ENCODE measurements at regions not wholly inside any gene's neighbourhood (a gene's known extent, or its start where the extent isn't known, plus 50 kb on each side); places are given as distances from the start of the nearest gene placed in this dataset.
A peak's percentile ranks its signal among the peaks of the same experiment; 100 is the strongest.

- H3K4me3 ChIP-seq (ENCODE audit: control insufficient read depth in 1 of 7, extremely low read depth in 1 of 7, insufficient read depth in 4 of 7, low read depth in 2 of 7, low read length in 6 of 7), result no peak overlapping the region
- ChIA-PET POLR2A (no interaction called here), CTCF (no interaction called here)
- H3K4me1 ChIP-seq (ENCODE audit: control extremely low read depth in 1 of 4, control insufficient read depth in 4 of 4, insufficient read depth in 4 of 4, low read length in 3 of 4), result peaks cover 0 to 7% (median 4%) of the 10 kb centered on the region in 4 experiments
- no peaks in the 10 kb centered on the region for H3K36me3 ChIP-seq (ENCODE audit: control insufficient read depth in 4 of 4, insufficient read depth in 4 of 4, low read length in 3 of 4)
- H3K27ac ChIP-seq (ENCODE audit: insufficient read depth in 1 of 2, low read depth in 1 of 2, low read length in 2 of 2, poor library complexity in 1 of 2, severe bottlenecking in 2 of 2), result no peak overlapping the region
- no peak for DNase-seq
- no peaks in the 10 kb centered on the region for H3K27me3 ChIP-seq (replicated peaks in 2 of 5; ENCODE audit: control insufficient read depth in 4 of 5, insufficient read depth in 5 of 5, low read length in 4 of 5)
- H3K9me3 ChIP-seq (ENCODE audit: control extremely low read depth in 1 of 5, control insufficient read depth in 4 of 5, insufficient read depth in 2 of 5, low read depth in 1 of 5, low read length in 4 of 5), result no peaks in the 10 kb centered on the region
Measured at GRCh38 chr2:36140391-36140790, 215.2 kb upstream of the CRIM1 start.

GRCh38 chr2:36137612-36138011 lies 218.0 kb upstream of the CRIM1 start:
- ChIA-PET CTCF (no interaction called here), POLR2A (no interaction called here)
- no peaks in the 10 kb centered on the region for H3K36me3 ChIP-seq (ENCODE audit: control insufficient read depth in 4 of 4, insufficient read depth in 4 of 4, low read length in 3 of 4)
- peaks cover 0 to 7% (median 4%) of the 10 kb centered on the region in 4 experiments for H3K4me1 ChIP-seq (ENCODE audit: control extremely low read depth in 1 of 4, control insufficient read depth in 4 of 4, insufficient read depth in 4 of 4, low read length in 3 of 4)
- no peaks in the 10 kb centered on the region for H3K9me3 ChIP-seq (ENCODE audit: control extremely low read depth in 1 of 5, control insufficient read depth in 4 of 5, insufficient read depth in 2 of 5, low read depth in 1 of 5, low read length in 4 of 5)
- no peak overlapping the region for H3K4me3 ChIP-seq (ENCODE audit: control insufficient read depth in 1 of 7, extremely low read depth in 1 of 7, insufficient read depth in 4 of 7, low read depth in 2 of 7, low read length in 6 of 7)
- WGBS (ENCODE audit: insufficient coverage), result 100% methylated on average over 2 of the region's 3 CpGs
- DNase-seq, result peak in 2 of 3 donors; percentile 3 to 13
- no peak overlapping the region for H3K27ac ChIP-seq (ENCODE audit: insufficient read depth in 1 of 2, low read depth in 1 of 2, low read length in 2 of 2, poor library complexity in 1 of 2, severe bottlenecking in 2 of 2)
- H3K27me3 ChIP-seq (replicated peaks in 2 of 5; ENCODE audit: control insufficient read depth in 4 of 5, insufficient read depth in 5 of 5, low read length in 4 of 5), result no peaks in the 10 kb centered on the region

DNA sequence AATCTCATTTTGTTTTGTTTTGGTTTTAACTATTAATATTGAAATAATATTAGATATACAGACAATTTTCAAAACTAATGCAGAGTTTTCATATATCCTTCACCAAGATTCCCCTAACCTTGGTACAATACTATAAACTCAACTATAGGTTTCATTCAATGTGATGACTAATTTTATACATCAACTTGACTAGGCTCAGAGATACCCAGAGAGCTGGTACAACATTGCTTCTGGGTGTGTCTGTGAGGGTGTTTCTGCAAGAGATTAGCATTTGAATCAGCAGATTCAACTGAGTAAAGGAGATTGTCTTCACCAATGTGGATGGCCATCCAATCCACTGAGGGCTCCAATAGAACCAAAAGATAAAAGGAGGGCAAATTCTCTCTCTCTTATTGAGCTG lies 221.3 kb upstream of the CRIM1 start:
- no peak overlapping the region for H3K4me3 ChIP-seq (ENCODE audit: control insufficient read depth in 1 of 7, extremely low read depth in 1 of 7, insufficient read depth in 4 of 7, low read depth in 2 of 7, low read length in 6 of 7)
- H3K27me3 ChIP-seq (replicated peaks in 2 of 5; ENCODE audit: control insufficient read depth in 4 of 5, insufficient read depth in 5 of 5, low read length in 4 of 5), result no peaks in the 10 kb centered on the region
- no peaks in the 10 kb centered on the region for H3K36me3 ChIP-seq (ENCODE audit: control insufficient read depth in 4 of 4, insufficient read depth in 4 of 4, low read length in 3 of 4)
- CTCF ChIA-PET, result no interaction called here
- POLR2A ChIA-PET, result no interaction called here
- H3K9me3 ChIP-seq (ENCODE audit: control extremely low read depth in 1 of 5, control insufficient read depth in 4 of 5, insufficient read depth in 2 of 5, low read depth in 1 of 5, low read length in 4 of 5), result no peaks in the 10 kb centered on the region
- H3K27ac ChIP-seq (ENCODE audit: insufficient read depth in 1 of 2, low read depth in 1 of 2, low read length in 2 of 2, poor library complexity in 1 of 2, severe bottlenecking in 2 of 2), result no peak overlapping the region
- H3K4me1 ChIP-seq (ENCODE audit: control extremely low read depth in 1 of 4, control insufficient read depth in 4 of 4, insufficient read depth in 4 of 4, low read length in 3 of 4), result peaks cover 0 to 7% (median 4%) of the 10 kb centered on the region in 4 experiments
- no peak for DNase-seq

DNA sequence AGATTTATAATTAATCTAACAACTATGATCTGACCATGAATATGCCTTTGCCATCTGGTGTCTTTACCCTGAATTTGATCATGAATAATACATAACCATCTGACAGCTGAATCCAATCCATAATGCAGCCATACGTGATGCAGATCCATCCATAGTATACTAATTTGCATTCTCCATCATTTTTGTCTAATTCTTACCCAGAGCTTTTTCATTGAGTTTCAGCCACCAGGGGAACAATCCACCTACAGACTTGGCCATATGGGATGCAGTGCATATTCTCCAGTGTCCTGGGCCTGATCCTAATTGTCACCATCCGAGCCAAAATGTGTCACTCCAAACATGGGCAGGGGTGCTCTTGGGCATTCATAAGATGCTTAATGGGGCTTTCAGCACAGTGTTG lies 227.2 kb upstream of the CRIM1 start:
- 89% methylated on average over 1 of the region's 2 CpGs for WGBS (ENCODE audit: insufficient coverage)
- POLR2A ChIA-PET, result no interaction called here
- H3K36me3 ChIP-seq (ENCODE audit: control insufficient read depth in 4 of 4, insufficient read depth in 4 of 4, low read length in 3 of 4), result no peaks in the 10 kb centered on the region
- H3K27ac ChIP-seq (ENCODE audit: insufficient read depth in 1 of 2, low read depth in 1 of 2, low read length in 2 of 2, poor library complexity in 1 of 2, severe bottlenecking in 2 of 2), result no peak overlapping the region
- CTCF ChIA-PET, result no interaction called here
- H3K27me3 ChIP-seq (replicated peaks in 2 of 5; ENCODE audit: control insufficient read depth in 4 of 5, insufficient read depth in 5 of 5, low read length in 4 of 5), result peaks cover 0 to 2% (median 0%) of the 10 kb centered on the region in 5 experiments
- peaks cover 0 to 5% (median 0%) of the 10 kb centered on the region in 5 experiments for H3K9me3 ChIP-seq (ENCODE audit: control extremely low read depth in 1 of 5, control insufficient read depth in 4 of 5, insufficient read depth in 2 of 5, low read depth in 1 of 5, low read length in 4 of 5)
- H3K4me1 ChIP-seq (ENCODE audit: control extremely low read depth in 1 of 4, control insufficient read depth in 4 of 4, insufficient read depth in 4 of 4, low read length in 3 of 4), result no peaks in the 10 kb centered on the region
- DNase-seq, result no peak
- no peak overlapping the region for H3K4me3 ChIP-seq (ENCODE audit: control insufficient read depth in 1 of 7, extremely low read depth in 1 of 7, insufficient read depth in 4 of 7, low read depth in 2 of 7, low read length in 6 of 7)

DNA sequence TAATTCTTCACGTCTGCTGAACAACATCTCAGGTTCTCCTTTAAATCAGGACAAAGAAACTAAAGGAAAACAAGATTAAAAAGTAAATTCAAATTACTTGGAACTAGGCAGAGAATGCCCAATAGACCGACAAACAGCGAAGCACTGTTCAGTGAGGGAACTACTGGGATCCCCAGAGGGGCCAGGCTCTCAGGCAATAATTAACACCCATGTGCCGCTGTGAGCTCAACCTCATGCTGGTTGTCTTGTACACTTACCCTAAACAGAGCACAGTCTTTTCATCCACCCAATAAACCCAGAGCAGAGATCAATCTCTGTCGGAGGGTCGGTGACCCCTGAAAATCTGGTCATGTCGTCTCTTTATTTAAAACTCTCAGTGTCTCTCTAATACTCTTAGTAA lies 229.9 kb upstream of the CRIM1 start:
- no peaks in the 10 kb centered on the region for H3K4me1 ChIP-seq (ENCODE audit: control extremely low read depth in 1 of 4, control insufficient read depth in 4 of 4, insufficient read depth in 4 of 4, low read length in 3 of 4)
- H3K36me3 ChIP-seq (ENCODE audit: control insufficient read depth in 4 of 4, insufficient read depth in 4 of 4, low read length in 3 of 4), result no peaks in the 10 kb centered on the region
- no peak overlapping the region for H3K4me3 ChIP-seq (ENCODE audit: control insufficient read depth in 1 of 7, extremely low read depth in 1 of 7, insufficient read depth in 4 of 7, low read depth in 2 of 7, low read length in 6 of 7)
- POLR2A ChIA-PET, result no interaction called here
- 96% methylated on average over 6 of the region's 7 CpGs for WGBS (ENCODE audit: insufficient coverage)
- DNase-seq, result no peak
- CTCF ChIA-PET, result no interaction called here
- H3K27me3 ChIP-seq (replicated peaks in 2 of 5; ENCODE audit: control insufficient read depth in 4 of 5, insufficient read depth in 5 of 5, low read length in 4 of 5), result peaks cover 0 to 2% (median 0%) of the 10 kb centered on the region in 5 experiments
- H3K9me3 ChIP-seq (ENCODE audit: control extremely low read depth in 1 of 5, control insufficient read depth in 4 of 5, insufficient read depth in 2 of 5, low read depth in 1 of 5, low read length in 4 of 5), result peaks cover 0 to 7% (median 0%) of the 10 kb centered on the region in 5 experiments
- no peak overlapping the region for H3K27ac ChIP-seq (ENCODE audit: insufficient read depth in 1 of 2, low read depth in 1 of 2, low read length in 2 of 2, poor library complexity in 1 of 2, severe bottlenecking in 2 of 2)

DNA sequence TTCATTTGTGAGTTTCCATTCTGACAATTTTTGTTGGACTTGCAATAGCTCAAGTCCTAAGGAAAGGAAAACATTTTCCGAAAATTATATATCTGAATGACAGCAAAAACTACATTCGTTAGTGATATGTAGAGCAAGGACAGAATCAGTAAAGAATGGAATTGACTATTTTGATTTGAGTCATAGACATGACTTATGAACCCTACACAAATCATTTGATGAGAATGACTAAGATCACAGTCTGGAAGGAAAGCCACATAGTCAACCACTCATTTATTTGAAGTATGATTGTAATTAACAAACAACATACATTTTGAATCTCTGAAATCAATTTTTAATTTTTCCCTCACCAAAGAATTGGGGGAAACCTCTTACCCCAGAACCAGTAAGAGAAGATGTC lies 231.6 kb upstream of the CRIM1 start:
- Histone ChIP-seq H3K27me3 (replicated peaks in 2 of 5; ENCODE audit: control insufficient read depth in 4 of 5, insufficient read depth in 5 of 5, low read length in 4 of 5) (peaks cover 0 to 2% (median 0%) of the 10 kb centered on the region in 5 experiments), H3K36me3 (ENCODE audit: control insufficient read depth in 4 of 4, insufficient read depth in 4 of 4, low read length in 3 of 4) (no peaks in the 10 kb centered on the region), H3K27ac (ENCODE audit: insufficient read depth in 1 of 2, low read depth in 1 of 2, low read length in 2 of 2, poor library complexity in 1 of 2, severe bottlenecking in 2 of 2) (no peak overlapping the region), H3K4me3 (ENCODE audit: control insufficient read depth in 1 of 7, extremely low read depth in 1 of 7, insufficient read depth in 4 of 7, low read depth in 2 of 7, low read length in 6 of 7) (no peak overlapping the region), H3K9me3 (ENCODE audit: control extremely low read depth in 1 of 5, control insufficient read depth in 4 of 5, insufficient read depth in 2 of 5, low read depth in 1 of 5, low read length in 4 of 5) (peaks cover 0 to 11% (median 0%) of the 10 kb centered on the region in 5 experiments), H3K4me1 (ENCODE audit: control extremely low read depth in 1 of 4, control insufficient read depth in 4 of 4, insufficient read depth in 4 of 4, low read length in 3 of 4) (no peaks in the 10 kb centered on the region)
- ChIA-PET CTCF (no interaction called here), POLR2A (no interaction called here)
- DNase-seq, result no peak
- no CpG with 5 or more reads among the region's 2 CpGs for WGBS (ENCODE audit: insufficient coverage)

DNA sequence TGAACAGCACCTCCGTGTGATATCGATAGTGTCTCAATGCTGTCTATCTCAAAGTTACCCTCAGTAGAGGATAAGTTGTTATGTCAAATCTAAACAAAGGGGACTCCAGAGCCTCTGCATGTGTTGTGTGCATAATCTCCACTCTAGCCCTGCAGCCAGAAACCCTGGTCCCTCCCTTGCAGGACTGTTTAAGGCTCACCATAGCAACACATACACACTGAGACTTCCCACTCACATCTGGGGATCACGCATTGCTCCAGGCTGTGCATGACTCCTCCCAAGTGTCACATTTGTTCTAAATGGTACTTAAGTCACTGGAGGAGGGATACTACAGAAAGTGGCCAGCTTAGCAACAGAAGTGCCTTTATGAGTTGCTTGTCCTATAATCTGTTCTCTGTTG lies 258.6 kb upstream of the CRIM1 start:
- 100% methylated on average over 2 of the region's 3 CpGs for WGBS (ENCODE audit: insufficient coverage)
- no peak overlapping the region for H3K4me3 ChIP-seq (ENCODE audit: control insufficient read depth in 1 of 7, extremely low read depth in 1 of 7, insufficient read depth in 4 of 7, low read depth in 2 of 7, low read length in 6 of 7)
- H3K27me3 ChIP-seq (replicated peaks in 2 of 5; ENCODE audit: control insufficient read depth in 4 of 5, insufficient read depth in 5 of 5, low read length in 4 of 5), result no peaks in the 10 kb centered on the region
- peaks cover 0 to 7% (median 0%) of the 10 kb centered on the region in 5 experiments for H3K9me3 ChIP-seq (ENCODE audit: control extremely low read depth in 1 of 5, control insufficient read depth in 4 of 5, insufficient read depth in 2 of 5, low read depth in 1 of 5, low read length in 4 of 5)
- no peak overlapping the region for H3K27ac ChIP-seq (ENCODE audit: insufficient read depth in 1 of 2, low read depth in 1 of 2, low read length in 2 of 2, poor library complexity in 1 of 2, severe bottlenecking in 2 of 2)
- ChIA-PET POLR2A (no interaction called here), CTCF (no interaction called here)
- no peaks in the 10 kb centered on the region for H3K36me3 ChIP-seq (ENCODE audit: control insufficient read depth in 4 of 4, insufficient read depth in 4 of 4, low read length in 3 of 4)
- no peak for DNase-seq
- no peaks in the 10 kb centered on the region for H3K4me1 ChIP-seq (ENCODE audit: control extremely low read depth in 1 of 4, control insufficient read depth in 4 of 4, insufficient read depth in 4 of 4, low read length in 3 of 4)

Measured in common myeloid progenitor, CD34-positive (primary cell).